Transverse colon (tissue), 3 donors: ENCODE measurements at regions not wholly inside any gene's neighbourhood (a gene's known extent, or its start where the extent isn't known, plus 50 kb on each side); places are given as distances from the start of the nearest gene placed in this dataset.

ENCODE experiments used
- CTCF ChIP-seq, 5 experiments: fragments of 200-600 bp in 3 of 5; fragments of 450-650 bp in 2 of 5; sonication (generic) in 3 of 5; IDR thresholded peaks; 1 replicate in 2 of 5; 2 replicates in 3 of 5; pipeline ENCODE4 v1.5.1; 2016 to 2017; ENCODE audit warnings: antibody characterized with exemption in 5 of 5, inconsistent platforms in 3 of 5, mild to moderate bottlenecking in 2 of 5, moderate library complexity in 1 of 5
- POLR2A ChIP-seq: fragments of 450-650 bp; IDR thresholded peaks from one replicate; pipeline ENCODE4 v1.6.1; 2016; ENCODE audit warnings: antibody characterized with exemption, mild to moderate bottlenecking, moderate library complexity

- no peak for TF ChIP-seq CTCF (IDR thresholded peaks at IDR 0.05)
- TF ChIP-seq POLR2A: no peak
Measured at GRCh38 chr10:56561336-56561735, 200.3 kb upstream of the ZWINT start.
